Endothelial cell of umbilical vein (primary cell): ENCODE measurements at regions not wholly inside any gene's neighbourhood (a gene's known extent, or its start where the extent isn't known, plus 50 kb on each side); places are given as distances from the start of the nearest gene placed in this dataset.

Experiments used
- BruUV-seq: library from RNA; stranded (reverse); fragments of 400-500 nt; replicated peaks from 2 replicates; lab custom pipeline; 2021; lab: Mats Ljungman, UMichigan
- CTCF ChIA-PET: fragments of 300-600, 350-600 bp; sonication (Branson Sonifier 250); formaldehyde crosslinking; loops from one replicate; lab custom pipeline; 2021; ENCODE audit warnings: antibody characterized with exemption, inconsistent platforms; lab: Charles Lee
- POLR2A ChIA-PET: fragments of 300-600, 350-600 bp; sonication (Branson Sonifier 250); formaldehyde crosslinking; loops from one replicate; lab custom pipeline; 2021; ENCODE audit warnings: antibody characterized with exemption, inconsistent platforms; lab: Charles Lee
- DNase-seq: peaks from one replicate; pipeline ENCODE4 v3.0.0-alpha.2; 2011; ENCODE audit warnings: low read depth, low spot score
- FAIRE-seq: peaks from 2 replicates; lab custom pipeline; 2011; peaks lifted over from hg19 to GRCh38; lab: Jason Lieb, UNC
- H2AFZ ChIP-seq: 2 replicates; pipeline ENCODE4 v1.6.0; 2012; ENCODE audit warnings: low read depth, low read length, control low read depth, inconsistent platforms
- H3K27ac ChIP-seq: 2 replicates; pipeline ENCODE4 v1.5.1; 2011; ENCODE audit warnings: low read depth, mild to moderate bottlenecking, control low read depth, low read length, moderate library complexity; ENCODE audit not compliant: insufficient read depth
- H3K27me3 ChIP-seq, 2 experiments: 2 replicates each; pipeline versions ENCODE4 v1.6.0 to v1.6.1; 2011; ENCODE audit warnings: low read length in 2 of 2, mixed read lengths in 1 of 2; ENCODE audit not compliant: control insufficient read depth in 2 of 2, insufficient read depth in 2 of 2
- H3K36me3 ChIP-seq, 2 experiments: 2 replicates in 1 of 2; 3 replicates in 1 of 2; pipeline ENCODE4 v1.5.1; 2011; ENCODE audit warnings: low read length in 2 of 2, mild to moderate bottlenecking in 1 of 2, moderate library complexity in 1 of 2; ENCODE audit not compliant: control insufficient read depth in 2 of 2, insufficient read depth in 2 of 2; ENCODE audit errors: extremely low read depth in 1 of 2
- H3K4me1 ChIP-seq: 3 replicates; pipeline ENCODE4 v1.5.1; 2011; ENCODE audit warnings: mild to moderate bottlenecking, low read length; ENCODE audit not compliant: control insufficient read depth, insufficient read depth; ENCODE audit errors: extremely low read depth
- H3K4me2 ChIP-seq: 2 replicates; pipeline ENCODE4 v1.6.1; 2011; ENCODE audit warnings: low read length, control low read depth, mixed read lengths; ENCODE audit not compliant: insufficient read depth
- H3K4me3 ChIP-seq, 3 experiments: fragments of 200-600 bp in 1 of 3; sonication (generic), shearing (Covaris generic) in 1 of 3; replicated peaks in 1 of 3; 2 replicates each; pipeline ENCODE4 v1.5.1; 2011 to 2016; ENCODE audit warnings: control low read depth in 3 of 3, low read length in 3 of 3, mild to moderate bottlenecking in 2 of 3, inconsistent platforms in 1 of 3, low read depth in 1 of 3, moderate library complexity in 1 of 3; ENCODE audit not compliant: insufficient read depth in 1 of 3
- H3K79me2 ChIP-seq: 2 replicates; pipeline ENCODE4 v1.6.0; 2012; ENCODE audit warnings: low read length, inconsistent platforms; ENCODE audit not compliant: control insufficient read depth, insufficient read depth
- H3K9ac ChIP-seq: replicated peaks from 2 replicates; pipeline ENCODE3; 2011; ENCODE audit warnings: low read length, control low read depth; ENCODE audit not compliant: insufficient read depth; ENCODE audit errors: extremely low read depth
- H3K9me1 ChIP-seq: replicated peaks from 3 replicates; pipeline ENCODE4 v1.6.0; 2011; ENCODE audit warnings: mild to moderate bottlenecking, low read length; ENCODE audit not compliant: control insufficient read depth, insufficient read depth; ENCODE audit errors: extremely low read depth
- H3K9me3 ChIP-seq: replicated peaks from 2 replicates; pipeline ENCODE4 v1.5.1; 2012; ENCODE audit warnings: low read length, inconsistent platforms; ENCODE audit not compliant: control insufficient read depth, insufficient read depth
- H4K20me1 ChIP-seq: replicated peaks from 2 replicates; pipeline ENCODE3; 2011; ENCODE audit warnings: mild to moderate bottlenecking, low read length; ENCODE audit not compliant: control insufficient read depth, insufficient read depth; ENCODE audit errors: extremely low read depth
- CTCF ChIP-seq, 2 donors: IDR thresholded peaks; 1 replicate in 1 of 2; 2 replicates in 1 of 2; pipeline ENCODE4 v1.5.1; 2011; ENCODE audit warnings: low read length in 2 of 2, mild to moderate bottlenecking in 2 of 2, moderate library complexity in 2 of 2, control low read depth in 1 of 2, inconsistent platforms in 1 of 2, low read depth in 1 of 2; ENCODE audit not compliant: insufficient read depth in 1 of 2; ENCODE audit errors: extremely low read depth in 1 of 2
- EZH2 ChIP-seq: IDR thresholded peaks from 2 replicates; pipeline ENCODE4 v1.6.1; 2012; ENCODE audit warnings: borderline replicate concordance, low read depth, mild to moderate bottlenecking, moderate library complexity, low read length, inconsistent platforms; ENCODE audit not compliant: severe bottlenecking
- FOS ChIP-seq: IDR thresholded peaks from 2 replicates; pipeline ENCODE4 v1.6.1; 2011; ENCODE audit warnings: mild to moderate bottlenecking, low read length, moderate library complexity, borderline replicate concordance; ENCODE audit not compliant: insufficient read depth
- GATA2 ChIP-seq: IDR thresholded peaks from 2 replicates; pipeline ENCODE4 v1.7.0; 2011; ENCODE audit warnings: low read depth, mild to moderate bottlenecking, moderate library complexity, mixed read lengths, low read length; ENCODE audit not compliant: insufficient read length, insufficient read depth
- JUN ChIP-seq: IDR thresholded peaks from 2 replicates; pipeline ENCODE4 v1.6.1; 2011; ENCODE audit warnings: borderline replicate concordance, low read depth; ENCODE audit not compliant: insufficient read length, insufficient read depth
- MAX ChIP-seq: IDR thresholded peaks from 2 replicates; pipeline ENCODE4 v1.6.1; 2011; ENCODE audit not compliant: insufficient read depth, insufficient read length
- MYC ChIP-seq: IDR thresholded peaks from one replicate; pipeline ENCODE4 v1.6.1; 2011; ENCODE audit warnings: mild to moderate bottlenecking, low read depth, low read length
- POLR2A ChIP-seq: IDR thresholded peaks from 2 replicates; pipeline ENCODE4 v1.6.1; 2012; ENCODE audit warnings: low read depth, mild to moderate bottlenecking, control low read depth, low read length
- POLR2AphosphoS5 ChIP-seq: IDR thresholded peaks from 2 replicates; pipeline ENCODE4 v1.6.1; 2012; ENCODE audit warnings: low read depth, mild to moderate bottlenecking, control low read depth, low read length, moderate library complexity; ENCODE audit not compliant: insufficient read depth
- dilution Hi-C: fragments of 300-500 bp; cut with MboI; formaldehyde crosslinking; loops from one replicate; pipeline ENCODE4 v1.15.0; 2019; ENCODE audit warnings: low sequenced_read_pairs; ENCODE audit not compliant: extremely low pct_ligation_motif_present
- intact Hi-C: fragments of 100-400 bp; cut with micrococcal nuclease; formaldehyde crosslinking; loops from one replicate; pipeline ENCODE4 v1.10.0; 2022

GRCh38 chr10:47173929-47174442 lies 126.0 kb upstream of the GDF10 start:
- H3K27me3 ChIP-seq: no peaks in the 10 kb centered on the region
- H3K4me2 ChIP-seq: no peak overlapping the region
- dilution Hi-C loops: no loop called here
- DNase-seq (no peak), FAIRE-seq (no peak)
- no peaks in the 10 kb centered on the region for H3K79me2 ChIP-seq
- no peak overlapping the region for H3K27ac ChIP-seq
- H3K4me1 ChIP-seq: no peaks in the 10 kb centered on the region
- ChIA-PET POLR2A (no interaction called here), CTCF (no interaction called here)
- no TSS peak for BruUV-seq
- H3K9me1 ChIP-seq: no peaks in the 10 kb centered on the region
- H3K4me3 ChIP-seq: no peak overlapping the region
- no peak overlapping the region for H3K9ac ChIP-seq
- H3K9me3 ChIP-seq: no peaks in the 10 kb centered on the region
- H4K20me1 ChIP-seq: no peaks in the 10 kb centered on the region
- TF ChIP-seq POLR2A (no peak), FOS (no peak), GATA2 (no peak), MYC (no peak), JUN (no peak), EZH2 (no peak), MAX (no peak), CTCF (IDR thresholded peaks at IDR 0.05; ENCODE audit: extremely low read depth in 1 of 2, insufficient read depth in 1 of 2, low read depth in 1 of 2, low read length in 2 of 2) (no peak), POLR2AphosphoS5 (no peak)
- no peak overlapping the region for H2AFZ ChIP-seq
- intact Hi-C loops: no loop called here
- no peaks in the 10 kb centered on the region for H3K36me3 ChIP-seq
